RKO (cell line): ENCODE measurements at regions not wholly inside any gene's neighbourhood (a gene's known extent, or its start where the extent isn't known, plus 50 kb on each side); places are given as distances from the start of the nearest gene placed in this dataset.

Experiments used
- DNase-seq: peaks from one replicate; pipeline ENCODE4 v3.0.0-alpha.2; 2016; ENCODE audit warnings: low spot score

- DNase-seq: peak; percentile 20
Measured at GRCh38 chrX:20521222-20521621, 254.5 kb upstream of the RPS6KA3 start.

GRCh38 chrX:20519826-20520225, 253.1 kb upstream of the RPS6KA3 start:
- DNase-seq: no peak

DNA sequence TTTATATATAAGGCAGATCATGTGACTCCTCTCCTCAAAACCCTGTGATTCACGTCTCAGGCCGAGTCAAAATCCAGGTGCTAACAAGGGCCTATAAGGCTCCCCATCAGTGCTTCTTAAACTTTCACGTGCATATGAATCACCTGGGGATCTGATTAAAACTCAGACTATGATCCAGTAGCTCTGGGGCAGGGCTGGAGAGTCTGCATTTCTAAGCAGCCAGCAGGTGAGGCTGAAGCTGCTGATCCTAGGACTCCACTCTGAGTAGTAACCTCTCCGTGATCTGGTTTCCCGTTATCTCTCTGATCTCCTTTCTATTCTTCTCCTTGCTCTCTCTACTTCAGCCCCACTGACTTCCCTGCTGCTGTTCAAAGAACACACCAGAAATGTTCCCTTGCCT, 252.4 kb upstream of the RPS6KA3 start:
- DNase-seq: no peak

- no peak for DNase-seq
Measured at GRCh38 chrX:20517565-20517964, 250.9 kb upstream of the RPS6KA3 start.

DNA sequence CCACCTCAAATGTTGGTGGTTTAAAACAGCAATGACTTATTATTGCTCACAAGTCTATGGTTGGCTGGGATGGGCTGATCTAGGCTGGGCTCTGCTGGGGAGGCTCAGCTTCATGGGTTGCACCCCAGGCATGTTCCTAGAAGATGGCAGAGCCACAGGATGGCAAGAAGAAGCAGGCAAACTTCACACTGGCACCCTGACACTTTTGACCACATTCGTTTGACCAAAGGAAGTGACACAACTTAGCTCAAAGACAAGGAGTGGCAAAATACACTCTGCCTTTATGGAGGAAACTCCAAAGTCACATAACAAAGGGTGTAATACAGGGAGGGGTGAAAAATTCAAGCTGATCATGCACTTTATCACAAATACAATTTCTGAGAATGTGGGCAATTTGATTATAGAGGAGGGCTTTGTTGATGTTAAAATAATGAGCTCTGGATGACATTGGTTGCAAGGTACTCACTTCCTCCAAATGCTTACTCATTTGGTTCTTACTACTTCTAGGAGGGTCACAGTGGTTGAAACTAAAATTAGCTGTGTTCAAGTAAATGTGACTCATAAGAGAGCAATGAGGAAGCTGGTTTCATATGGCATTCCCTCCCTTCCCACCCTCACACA, 249.2 kb upstream of the RPS6KA3 start:
- DNase-seq: peak; percentile 89

DNA sequence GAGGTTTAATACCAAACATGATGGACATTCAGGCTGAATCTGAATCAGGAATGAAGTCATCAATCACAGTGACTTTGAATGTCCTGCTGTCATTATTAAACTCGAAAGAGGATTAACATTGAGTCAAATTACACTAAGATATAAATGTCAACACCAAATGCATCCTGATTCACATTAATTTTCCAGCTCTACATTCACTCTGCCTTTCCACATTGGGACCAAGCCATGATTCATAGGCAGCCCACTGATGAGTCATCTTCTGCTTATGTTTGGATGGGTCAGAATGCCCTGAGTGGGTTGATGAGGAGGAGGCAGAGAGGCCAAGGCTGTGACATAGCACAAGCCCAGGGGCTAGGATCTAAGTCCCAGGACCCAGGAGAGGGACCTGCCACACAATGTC, 247.6 kb upstream of the RPS6KA3 start:
- DNase-seq: peak; percentile 63

DNA sequence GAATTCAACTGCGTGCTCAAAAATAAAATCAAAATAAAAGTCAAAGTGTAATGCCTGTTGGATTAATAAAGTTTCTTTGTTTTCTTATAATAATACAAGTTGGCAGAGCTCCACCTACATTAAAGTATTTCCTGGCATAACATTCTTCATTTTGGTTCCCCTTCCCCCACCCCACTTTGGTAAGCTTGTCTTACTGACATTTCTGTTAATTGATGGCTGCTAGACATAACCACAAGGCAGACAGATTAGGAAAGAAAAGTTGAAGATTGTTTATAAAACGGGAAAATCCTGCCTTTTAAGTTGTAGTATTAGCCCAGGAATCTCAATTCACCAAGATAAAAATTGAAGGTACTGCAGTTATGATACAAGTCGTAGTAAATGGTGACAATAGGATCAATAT, 246.5 kb upstream of the RPS6KA3 start:
- no peak for DNase-seq

GRCh38 chrX:20511792-20512191, 245.1 kb upstream of the RPS6KA3 start:
- DNase-seq: no peak

DNA sequence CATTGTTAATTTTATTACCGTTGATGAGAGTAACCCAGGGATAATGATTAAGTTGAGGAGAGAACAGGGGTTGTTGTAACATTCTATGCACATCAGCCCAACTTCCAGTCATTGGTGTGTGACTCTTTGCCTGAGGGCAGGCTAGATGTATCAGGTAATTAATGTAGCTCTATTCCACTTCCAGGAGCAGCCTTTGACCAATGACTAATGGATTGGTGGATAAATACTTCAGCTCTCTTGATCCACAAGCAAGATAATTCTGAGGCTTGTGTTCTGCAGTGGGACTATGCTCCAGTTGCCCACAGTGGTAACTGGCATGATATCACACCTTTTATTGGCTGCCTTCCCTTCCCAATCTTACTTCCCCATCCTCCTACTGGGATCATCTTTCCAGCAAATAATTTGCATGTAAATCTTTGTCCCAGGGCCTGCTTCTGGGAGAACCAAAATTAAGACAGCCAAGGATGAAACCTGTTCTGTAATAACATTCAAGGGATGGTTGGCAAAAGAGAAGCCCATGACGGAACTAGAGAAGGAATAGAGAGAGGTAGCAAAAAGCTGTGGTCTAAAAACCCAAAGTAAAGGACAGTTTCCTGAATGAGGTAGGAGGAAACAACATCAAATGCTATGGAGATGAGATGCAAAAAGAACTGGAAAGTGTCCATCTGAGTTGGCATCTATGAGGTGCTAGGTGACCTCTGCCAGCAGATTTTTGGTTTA, 241.4 kb upstream of the RPS6KA3 start:
- no peak for DNase-seq

DNA sequence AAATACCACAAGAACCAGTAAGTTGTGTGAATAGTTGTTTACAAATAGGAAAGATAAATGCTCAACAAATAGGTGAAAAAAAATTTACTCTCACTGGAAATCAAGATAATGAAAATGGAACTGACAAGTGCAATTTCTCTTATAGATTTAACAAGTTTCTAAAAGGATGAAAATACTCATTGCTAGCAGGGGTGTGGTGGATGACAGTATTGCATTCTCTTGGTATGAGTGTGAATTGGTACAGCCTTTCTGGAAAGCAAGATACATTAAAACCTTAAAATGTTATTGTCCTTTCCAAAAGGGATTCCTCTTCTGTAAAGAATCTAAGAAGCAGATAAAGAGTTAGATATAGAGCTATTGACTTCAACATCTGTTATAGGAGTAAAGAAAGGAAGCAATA, 240.0 kb upstream of the RPS6KA3 start:
- no peak for DNase-seq

GRCh38 chrX:20500949-20501348, 234.2 kb upstream of the RPS6KA3 start:
- DNase-seq: no peak

DNA sequence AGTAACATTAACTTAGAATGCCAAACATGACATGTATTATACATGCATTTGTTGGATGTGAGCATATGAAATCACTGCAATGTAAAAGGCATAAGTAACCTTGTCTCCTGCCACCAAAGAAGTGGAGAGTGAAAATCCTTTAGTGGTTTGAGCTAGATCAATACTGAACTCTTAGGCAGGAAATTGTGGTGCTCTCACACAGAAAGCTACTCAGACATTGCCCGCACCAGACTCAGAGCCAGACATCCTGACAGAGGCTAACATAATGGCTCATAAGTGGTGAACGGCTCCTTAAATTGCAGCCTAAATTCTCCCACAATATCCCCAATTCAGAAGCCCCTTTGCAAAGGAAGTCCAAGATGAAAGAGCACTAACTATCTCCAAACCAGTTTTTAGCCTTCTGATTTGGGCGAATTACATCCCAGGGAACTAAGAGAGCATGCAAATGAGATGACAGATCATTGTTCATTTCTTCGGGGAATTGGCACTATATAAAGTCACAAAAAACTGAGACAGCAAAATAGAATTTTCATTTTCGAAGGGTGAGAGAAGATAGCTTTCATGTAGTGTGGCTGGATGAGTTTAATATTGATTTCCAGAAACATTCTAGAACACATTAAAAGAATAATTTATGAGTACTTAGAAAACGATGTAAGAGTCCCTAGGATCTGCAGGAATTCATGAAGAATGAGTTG, 233.6 kb upstream of the RPS6KA3 start:
- no peak for DNase-seq

GRCh38 chrX:20499763-20500162, 233.1 kb upstream of the RPS6KA3 start:
- DNase-seq: no peak

DNA sequence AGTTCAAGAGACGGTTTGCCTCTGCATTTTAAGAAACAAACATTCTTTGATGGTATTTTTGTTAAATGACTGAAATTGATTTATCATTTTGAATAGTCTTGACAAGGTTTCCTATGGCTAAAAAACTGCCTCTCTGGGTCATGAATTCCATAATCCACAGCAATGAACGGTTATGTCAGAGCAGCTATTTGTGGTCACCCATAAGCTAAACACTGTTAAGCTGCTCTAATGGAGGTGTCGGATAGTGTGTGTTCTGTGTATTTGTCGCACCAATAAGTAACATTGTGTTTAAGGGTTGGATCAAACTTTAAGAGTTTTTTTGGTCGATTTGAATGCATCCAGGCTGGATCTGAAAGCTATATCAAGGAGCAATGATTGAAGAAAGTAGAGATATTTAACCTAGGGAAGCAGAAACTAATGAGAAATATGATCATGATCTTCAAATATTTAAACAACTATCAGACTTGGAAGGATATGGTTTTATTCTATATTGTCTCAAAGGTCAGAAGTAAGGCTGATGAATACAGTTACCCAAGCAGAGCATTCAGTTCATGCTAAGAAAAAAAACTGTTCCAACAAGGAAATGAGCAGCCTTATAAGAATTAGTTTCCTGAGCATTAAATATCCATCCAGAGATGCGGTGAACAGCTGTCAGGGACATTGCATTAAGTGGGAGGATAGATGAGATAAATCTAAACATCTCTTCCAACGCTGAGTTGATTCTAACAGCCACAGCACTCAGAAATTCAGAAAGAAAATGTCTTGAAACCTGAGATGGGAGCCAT, 232.3 kb upstream of the RPS6KA3 start:
- DNase-seq: no peak

- DNase-seq: no peak
Measured at GRCh38 chrX:20495575-20495974, 228.9 kb upstream of the RPS6KA3 start.

DNA sequence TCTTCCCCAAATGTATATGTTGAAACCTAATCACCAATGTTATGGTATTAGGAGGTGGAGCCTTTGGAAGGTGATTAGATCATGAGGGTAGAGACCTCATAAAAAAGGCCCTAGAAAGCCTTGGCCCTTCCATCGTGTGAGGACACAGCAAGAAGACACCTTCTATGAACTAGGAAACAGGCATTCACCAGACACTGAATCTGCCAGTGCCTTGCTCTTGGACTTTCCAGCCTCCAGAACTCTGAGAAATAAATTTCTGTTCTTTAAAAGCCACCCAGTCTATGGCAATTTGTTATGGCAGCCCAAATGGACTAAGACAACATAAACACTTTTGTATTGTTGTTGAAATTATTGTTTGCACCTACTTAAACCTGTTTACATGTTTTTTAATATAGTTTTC, 221.8 kb upstream of the RPS6KA3 start:
- no peak for DNase-seq

GRCh38 chrX:20487227-20487626, 220.5 kb upstream of the RPS6KA3 start:
- DNase-seq: peak; percentile 79

DNA sequence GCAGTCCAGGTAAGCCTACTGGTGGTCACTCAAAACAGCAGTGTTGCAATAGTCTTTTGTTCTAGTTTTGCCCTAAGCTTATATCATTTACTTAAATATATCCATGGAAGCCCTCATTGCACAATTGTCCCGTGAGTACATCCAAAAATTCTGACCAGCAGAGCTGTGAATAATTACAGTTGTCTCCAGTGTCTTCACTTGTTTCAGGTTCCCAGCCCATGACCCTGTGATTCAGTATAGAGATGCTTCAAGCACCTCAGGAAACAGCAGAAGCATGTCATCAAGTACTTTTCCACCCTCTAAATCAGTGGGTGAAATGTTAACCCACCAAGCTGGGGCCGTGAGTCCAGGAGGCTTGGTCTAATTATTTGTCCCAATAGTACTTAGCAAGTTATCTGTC, 214.9 kb upstream of the RPS6KA3 start:
- no peak for DNase-seq

- no peak for DNase-seq
Measured at GRCh38 chrX:20479896-20480295, 213.2 kb upstream of the RPS6KA3 start.

DNA sequence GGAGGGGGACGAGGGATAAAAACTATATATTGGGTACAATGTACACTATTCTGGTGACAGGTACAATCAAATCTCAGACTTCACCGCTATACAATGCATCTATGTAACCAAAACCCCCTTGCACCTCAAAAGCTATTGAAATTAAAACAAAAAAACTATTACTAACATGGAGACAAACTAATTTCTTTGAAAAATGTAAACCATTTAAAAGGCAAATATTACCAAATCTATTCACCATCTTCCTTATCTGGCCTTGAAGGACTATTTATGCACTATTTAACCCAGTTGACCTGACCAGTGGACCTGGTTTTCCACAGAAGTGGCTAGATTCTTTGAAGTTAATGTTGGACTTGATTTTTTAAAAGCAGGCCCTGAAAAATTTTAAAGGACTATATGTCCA, 212.3 kb upstream of the RPS6KA3 start:
- no peak for DNase-seq

- DNase-seq: no peak
Measured at GRCh38 chrX:20477836-20478524, 211.3 kb upstream of the RPS6KA3 start.

DNA sequence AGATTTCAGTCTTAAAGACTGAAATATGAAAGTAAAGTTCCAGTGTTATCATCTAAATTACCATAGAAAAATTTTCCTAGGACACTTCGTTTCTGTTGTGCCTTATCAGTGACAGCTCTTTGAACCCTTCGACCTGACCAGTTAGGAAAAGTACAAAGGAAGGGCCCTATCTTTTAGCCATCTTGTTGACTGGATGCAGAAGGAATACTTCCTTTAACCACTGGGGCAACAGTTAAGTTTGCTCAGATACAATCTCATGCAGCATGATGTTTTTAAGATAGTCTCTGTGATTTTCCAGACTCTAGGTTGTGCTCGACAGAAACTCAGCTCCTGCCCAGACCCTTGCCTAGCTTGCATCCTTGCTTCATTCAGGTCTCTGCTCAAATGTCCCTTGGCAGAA, 210.5 kb upstream of the RPS6KA3 start:
- DNase-seq: no peak
